Mesodermal cell (in vitro differentiated cells): ENCODE measurements at regions not wholly inside any gene's neighbourhood (a gene's known extent, or its start where the extent isn't known, plus 50 kb on each side); places are given as distances from the start of the nearest gene placed in this dataset.
"Not testable (repeated sequence)": the region's sequence is repeated elsewhere in the genome, so short reads cannot be mapped to it uniquely, and the experiment has no call there.

Source experiments
- H3K27ac ChIP-seq: 2 replicates; pipeline ENCODE4 v1.7.0; 2013; ENCODE audit warnings: mild to moderate bottlenecking, low read depth, low read length, moderate library complexity; ENCODE audit not compliant: severe bottlenecking
- H3K36me3 ChIP-seq: 2 replicates; pipeline ENCODE4 v1.7.1; 2013; ENCODE audit warnings: mild to moderate bottlenecking, low read length, moderate library complexity; ENCODE audit not compliant: control insufficient read depth, insufficient read depth
- H3K4me1 ChIP-seq: one replicate; pipeline ENCODE4 v1.7.1; 2013; ENCODE audit warnings: mild to moderate bottlenecking, low read length; ENCODE audit not compliant: insufficient read depth, control insufficient read depth, poor library complexity, severe bottlenecking
- H3K4me3 ChIP-seq: 2 replicates; pipeline ENCODE4 v1.7.0; 2013; ENCODE audit warnings: low read length, control low read depth, mild to moderate bottlenecking; ENCODE audit not compliant: insufficient read depth, poor library complexity, severe bottlenecking; ENCODE audit errors: extremely low read depth
- H3K9me3 ChIP-seq: 2 replicates; pipeline ENCODE4 v1.7.1; 2013; ENCODE audit warnings: mild to moderate bottlenecking, low read length, moderate library complexity; ENCODE audit not compliant: control insufficient read depth
- WGBS, 2 experiments: methylation state at CpG; one replicate each; pipeline ENCODE4 v1.1.5; 2013; ENCODE audit warnings: missing lambda C conversion rate in 2 of 2; ENCODE audit not compliant: insufficient coverage in 2 of 2; 5-methylcytosine and 5-hydroxymethylcytosine counted together

DNA sequence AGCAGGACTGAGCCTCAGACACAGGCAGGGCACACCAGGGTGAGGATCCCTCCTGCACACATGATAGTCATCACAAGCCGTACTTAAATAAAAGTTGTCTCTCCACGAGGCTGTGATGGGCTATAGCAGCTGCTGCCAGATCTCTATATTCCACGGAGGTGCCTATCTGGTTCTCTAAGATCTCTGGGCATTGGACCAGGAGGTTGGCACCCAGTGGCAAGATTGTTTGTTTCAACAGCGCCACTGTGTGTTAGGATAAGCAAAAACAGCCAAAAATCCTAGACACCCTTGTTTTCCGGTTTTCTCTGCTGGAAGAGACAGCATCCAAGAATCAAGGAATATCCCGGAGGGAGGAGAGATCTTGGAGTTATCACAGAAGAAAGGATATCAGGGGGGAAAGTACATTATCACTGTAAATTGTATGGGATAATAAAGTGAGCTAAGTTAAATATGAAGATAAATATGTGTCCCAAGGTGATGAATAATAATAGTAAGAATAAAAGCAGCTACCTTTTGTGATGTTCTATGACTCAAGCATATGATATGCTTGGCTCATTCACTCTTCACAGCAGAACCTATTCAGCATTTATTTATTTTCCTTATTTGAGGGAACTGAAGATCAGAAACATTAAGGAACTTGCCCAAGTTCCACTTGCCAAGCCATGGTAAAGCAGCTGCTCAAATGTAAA lies 90.6 kb upstream of the AKAP13 start:
- no peaks in the 10 kb centered on the region for H3K36me3 ChIP-seq

DNA sequence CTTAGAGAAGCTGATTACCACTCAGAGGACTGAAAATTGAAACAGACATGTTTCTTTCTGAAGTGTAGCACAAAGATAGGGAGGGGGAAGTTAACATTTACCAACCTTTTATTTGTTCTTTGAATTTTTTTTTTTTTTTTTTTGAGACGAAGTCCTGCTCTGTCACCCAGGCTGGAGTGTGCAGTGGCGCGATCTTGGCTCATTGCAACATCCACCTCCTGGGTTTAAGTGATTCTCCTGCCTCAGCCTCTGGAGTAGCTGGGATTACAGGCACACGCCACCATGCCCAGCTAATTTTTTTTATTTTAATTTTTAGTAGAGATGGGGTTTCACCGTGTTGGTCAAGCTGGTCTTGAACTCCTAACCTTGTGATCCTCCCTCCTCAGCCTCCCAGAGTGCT lies 87.8 kb upstream of the AKAP13 start:
- WGBS, 2 experiments, result 100% methylated on average over 2 of the region's 5 CpGs; no CpG with 5 or more reads in 1 of the 2 experiments
- H3K36me3 ChIP-seq, H3K27ac ChIP-seq, H3K4me3 ChIP-seq, H3K9me3 ChIP-seq: not testable (repeated sequence)
- peaks cover 12% of the 10 kb centered on the region for H3K4me1 ChIP-seq

More for the DNA sequence above, 90.6 kb upstream of the AKAP13 start:
- H3K4me1 ChIP-seq, result peaks cover 3% of the 10 kb centered on the region
- no peak overlapping the region for H3K27ac ChIP-seq
- H3K4me3 ChIP-seq, result no peak overlapping the region
- H3K9me3 ChIP-seq, result no peaks in the 10 kb centered on the region
- WGBS, 2 experiments, result 42 to 52% methylated on average over 5 to 6 of the region's 6 CpGs

DNA sequence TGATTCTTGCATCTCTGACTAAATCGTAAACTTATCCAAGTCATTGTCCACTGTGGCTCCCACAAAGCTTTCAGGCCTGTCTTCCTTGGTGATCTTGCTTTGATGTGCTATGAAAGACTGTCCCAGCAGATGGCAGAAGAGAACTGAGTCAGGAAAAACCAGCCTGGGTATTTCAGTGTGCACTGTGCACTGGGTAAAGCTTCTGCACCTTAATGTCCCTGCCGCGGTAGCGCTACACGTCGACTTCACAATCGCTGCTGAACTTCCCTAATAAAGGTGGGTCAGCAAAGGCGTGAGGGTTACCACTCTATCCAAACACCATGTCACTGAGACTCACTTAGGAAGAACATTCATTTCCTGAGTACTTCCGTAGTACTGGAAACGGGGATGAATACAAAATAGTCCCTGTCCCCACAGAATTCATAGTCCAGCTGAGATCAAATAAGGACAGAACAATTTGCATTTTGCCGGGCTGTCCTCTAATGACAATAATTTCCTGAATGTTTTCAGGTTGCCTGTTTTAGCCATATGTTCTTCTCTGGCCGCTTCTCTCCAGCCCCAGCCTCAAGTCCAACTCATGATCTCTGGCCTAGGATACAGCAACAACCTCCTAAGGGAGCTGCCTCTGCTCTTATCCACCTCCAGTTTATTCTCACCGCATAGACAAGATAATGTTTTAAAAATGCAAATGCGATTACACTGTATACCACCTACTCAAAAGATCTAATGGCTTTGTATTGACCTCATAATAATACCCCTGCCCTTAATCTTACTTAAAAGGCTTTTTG lies 83.6 kb upstream of the AKAP13 start:
- H3K9me3 ChIP-seq, result no peaks in the 10 kb centered on the region
- WGBS, 2 experiments, result 53 to 58% methylated on average over 13 to 14 of the region's 14 CpGs
- H3K4me3 ChIP-seq, result no peak overlapping the region
- peaks cover 10% of the 10 kb centered on the region for H3K4me1 ChIP-seq
- H3K27ac ChIP-seq, result no peak overlapping the region
- H3K36me3 ChIP-seq, result no peaks in the 10 kb centered on the region

DNA sequence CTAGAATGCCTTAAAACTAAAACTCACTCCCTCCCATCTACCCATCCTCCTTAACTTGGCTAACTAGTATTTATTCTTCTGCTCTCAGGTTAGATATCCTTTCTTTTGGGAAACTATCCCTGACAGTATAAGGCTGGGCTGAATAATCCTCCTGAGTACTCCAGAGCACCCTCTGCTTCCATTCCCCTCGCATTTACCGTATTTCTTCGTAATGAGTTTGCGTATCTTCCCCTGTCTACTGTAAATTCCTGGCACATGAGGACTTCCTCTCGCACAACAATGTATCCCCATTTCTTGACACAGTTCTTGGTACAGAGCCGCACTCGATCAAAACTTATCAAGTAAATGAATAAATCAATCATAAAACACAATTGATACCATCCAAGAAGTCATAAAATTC lies 82.9 kb upstream of the AKAP13 start:
- Histone ChIP-seq H3K36me3 (no peaks in the 10 kb centered on the region), H3K4me3 (no peak overlapping the region), H3K9me3 (no peaks in the 10 kb centered on the region), H3K4me1 (peaks cover 10% of the 10 kb centered on the region), H3K27ac (no peak overlapping the region)
- WGBS, 2 experiments, result 96 to 98% methylated on average over 5 to 7 of the region's 7 CpGs

DNA sequence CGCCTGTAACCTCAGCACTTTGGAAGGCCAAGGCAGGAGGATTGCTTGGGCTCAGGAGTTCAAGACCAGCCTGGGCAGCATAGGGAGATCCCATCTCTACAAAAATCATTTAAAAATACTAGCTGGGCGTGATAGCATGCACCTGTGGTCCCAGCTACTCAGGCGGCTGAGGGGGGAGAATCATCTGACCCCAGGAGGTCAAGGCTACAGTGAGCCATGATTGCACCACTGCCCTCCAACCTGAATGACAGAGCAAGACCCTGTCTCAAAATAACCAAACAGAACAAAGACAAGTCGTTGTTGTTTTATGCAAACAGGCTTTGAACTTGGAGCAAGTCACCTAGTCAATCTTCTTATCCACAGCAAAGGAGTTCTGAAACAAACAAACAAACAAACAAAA lies 82.0 kb upstream of the AKAP13 start:
- peaks cover 10% of the 10 kb centered on the region for H3K4me1 ChIP-seq
- H3K4me3 ChIP-seq, result no peak overlapping the region
- WGBS, 2 experiments, result 91 to 94% methylated on average over 4 of the region's 4 CpGs
- no peaks in the 10 kb centered on the region for H3K36me3 ChIP-seq
- H3K9me3 ChIP-seq, result no peaks in the 10 kb centered on the region
- H3K27ac ChIP-seq, result no peak overlapping the region

DNA sequence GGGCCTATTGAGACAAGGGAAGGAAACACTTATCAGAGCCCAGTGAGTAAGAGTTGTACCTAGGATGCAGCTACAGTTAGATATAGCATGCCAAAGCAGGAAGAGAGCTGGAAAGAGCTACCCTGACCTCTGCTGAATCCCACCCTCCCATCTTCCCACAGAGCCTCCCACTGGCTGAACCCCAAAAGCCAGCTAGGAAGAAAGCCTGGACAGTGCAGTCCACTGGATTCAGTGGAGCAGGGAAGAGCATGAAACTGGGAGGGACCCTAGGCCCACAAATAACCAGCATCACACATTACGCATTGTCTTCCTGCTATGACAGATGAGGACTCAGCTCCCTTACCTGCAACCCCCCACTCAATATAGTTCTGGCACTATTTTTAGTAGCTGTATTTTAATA lies 81.5 kb upstream of the AKAP13 start:
- Histone ChIP-seq H3K4me1 (peaks cover 10% of the 10 kb centered on the region), H3K27ac (no peak overlapping the region), H3K9me3 (no peaks in the 10 kb centered on the region), H3K4me3 (no peak overlapping the region), H3K36me3 (no peaks in the 10 kb centered on the region)
- WGBS, 2 experiments, result 100% methylated on average over 1 of the region's 1 CpG

DNA sequence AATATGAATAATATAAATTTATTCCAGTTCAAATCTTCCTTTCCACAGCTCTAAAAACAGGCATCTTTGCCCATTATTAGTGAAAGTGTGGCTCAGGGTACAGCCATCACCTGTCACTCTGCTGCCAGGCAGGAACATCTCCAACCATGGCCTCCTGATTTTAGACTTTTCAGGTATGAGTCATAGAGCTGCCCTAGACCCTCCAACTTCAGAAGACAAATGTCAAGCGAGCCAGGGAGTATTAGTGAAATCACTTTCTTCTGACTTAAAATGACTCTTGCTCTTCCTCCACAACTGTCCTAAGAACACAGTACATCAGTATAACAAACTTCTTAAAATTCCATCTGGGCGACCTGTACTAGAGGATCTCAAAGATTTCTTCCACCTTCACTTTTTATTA lies 78.1 kb upstream of the AKAP13 start:
- Histone ChIP-seq H3K36me3 (no peaks in the 10 kb centered on the region), H3K4me3 (no peak overlapping the region), H3K9me3 (no peaks in the 10 kb centered on the region), H3K27ac (no peak overlapping the region), H3K4me1 (peaks cover 3% of the 10 kb centered on the region)
- WGBS, 2 experiments, result 76 to 88% methylated on average over 1 to 2 of the region's 2 CpGs

DNA sequence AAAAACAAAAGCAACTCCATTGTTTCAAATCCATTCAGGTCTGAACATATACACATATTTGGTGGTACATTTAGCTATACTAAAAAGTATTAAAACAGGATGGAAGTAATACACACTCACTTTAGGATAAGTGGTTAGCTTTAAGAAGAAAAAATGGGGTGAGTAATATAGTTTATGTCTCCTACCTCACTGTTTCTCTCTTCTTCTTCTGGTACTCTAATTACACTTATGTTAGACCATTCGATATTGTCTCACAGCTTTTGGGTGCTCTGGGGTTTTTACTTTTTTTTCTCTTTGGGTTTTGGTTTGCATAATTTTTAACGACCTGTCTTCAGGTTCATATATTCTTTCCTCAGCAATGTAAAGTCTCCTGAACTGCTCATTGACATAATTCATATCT lies 75.4 kb upstream of the AKAP13 start:
- no peak overlapping the region for H3K27ac ChIP-seq
- H3K4me3 ChIP-seq, result no peak overlapping the region
- WGBS, 2 experiments, result no CpG with 5 or more reads among the region's 2 CpGs
- no peaks in the 10 kb centered on the region for H3K36me3 ChIP-seq
- H3K4me1 ChIP-seq, result no peaks in the 10 kb centered on the region
- peaks cover 5% of the 10 kb centered on the region for H3K9me3 ChIP-seq

DNA sequence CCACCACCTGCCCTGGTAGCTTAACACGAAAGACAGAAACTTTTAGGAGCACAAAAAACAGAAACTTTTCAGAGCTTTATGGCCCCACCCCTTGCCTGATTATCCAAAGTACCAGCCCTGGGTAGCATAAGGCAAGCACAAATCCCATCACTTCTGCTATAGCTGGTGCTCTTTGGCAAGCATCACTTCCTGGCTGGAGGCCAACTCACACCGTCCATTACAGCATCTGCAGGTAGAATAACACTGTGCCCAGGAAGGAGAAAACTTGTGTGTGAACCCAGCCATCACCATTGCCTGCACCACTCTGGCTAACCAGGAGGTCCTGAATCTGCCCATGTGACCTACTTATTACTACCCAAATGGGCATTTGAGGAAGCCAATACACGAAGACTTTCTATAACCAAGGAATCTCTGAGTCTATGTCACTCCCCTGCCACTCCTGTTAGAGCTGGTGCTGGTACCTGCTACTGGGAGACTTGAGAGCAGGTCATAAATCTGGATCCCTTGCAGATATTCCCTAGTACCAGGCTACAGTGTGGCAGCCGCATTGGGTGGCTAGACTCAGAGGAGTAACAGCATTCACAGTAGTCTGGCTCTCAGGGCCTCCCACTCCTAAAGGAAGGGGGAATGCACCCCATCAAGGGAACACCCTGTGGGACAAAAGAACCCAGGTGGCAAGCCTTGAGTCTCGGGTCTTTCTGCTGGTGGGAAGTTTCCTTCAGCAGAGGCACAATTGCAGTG lies 73.3 kb upstream of the AKAP13 start:
- Histone ChIP-seq H3K4me1 (no peaks in the 10 kb centered on the region), H3K27ac (no peak overlapping the region), H3K4me3 (no peak overlapping the region), H3K36me3 (no peaks in the 10 kb centered on the region), H3K9me3 (peaks cover 5% of the 10 kb centered on the region)
- 92 to 94% methylated on average over 4 to 5 of the region's 5 CpGs for WGBS, 2 experiments

DNA sequence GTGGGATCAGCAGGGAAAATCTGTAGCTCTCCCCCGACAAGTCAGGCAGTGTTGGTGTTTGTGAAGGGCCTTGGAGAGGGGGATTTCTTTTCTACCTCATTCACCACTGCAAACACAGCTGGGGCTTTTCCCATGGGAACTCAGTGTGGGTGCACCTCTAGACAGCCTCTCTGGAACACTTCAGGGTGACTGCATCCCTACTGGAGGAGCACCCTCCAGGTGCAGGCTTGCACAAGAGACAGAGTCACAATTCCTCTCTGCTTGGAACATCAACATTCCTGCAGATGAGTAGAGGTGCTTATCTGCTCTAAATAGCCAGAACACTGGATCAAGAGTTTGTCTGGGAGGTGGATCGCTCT lies 72.7 kb upstream of the AKAP13 start:
- Histone ChIP-seq H3K27ac (no peak overlapping the region), H3K36me3 (no peaks in the 10 kb centered on the region), H3K4me3 (no peak overlapping the region), H3K9me3 (peaks cover 5% of the 10 kb centered on the region), H3K4me1 (peaks cover 1% of the 10 kb centered on the region)
- WGBS, 2 experiments, result 89 to 100% methylated on average over 1 of the region's 2 CpGs
